ENCODE measurements at regions not wholly inside any gene's neighbourhood (a gene's known extent, or its start where the extent isn't known, plus 50 kb on each side); places are given as distances from the start of the nearest gene placed in this dataset.

GRCh38 chr3:11705049-11705448 is 61.3 kb upstream of the VGLL4 start:
- no peak for TF ChIP-seq POLR2A (IDR thresholded peaks at IDR 0.05; ENCODE audit: low read length)
- no peak for TF ChIP-seq GATA1 (IDR thresholded peaks at IDR 0.05; ENCODE audit: low read depth, low read length)

Measured in erythroblast (primary cell).